Neural progenitor cell (in vitro differentiated cells): ENCODE measurements at regions not wholly inside any gene's neighbourhood (a gene's known extent, or its start where the extent isn't known, plus 50 kb on each side); places are given as distances from the start of the nearest gene placed in this dataset.

Experiments
- DNase-seq: peaks from one replicate; pipeline ENCODE4 v3.0.0-alpha.2; 2016; ENCODE audit warnings: low spot score
- H2AFZ ChIP-seq: fragments of 200-600 bp; sonication (generic); replicated peaks from 2 replicates; pipeline ENCODE4 v1.6.1; 2016; ENCODE audit warnings: antibody characterized with exemption
- H3F3A ChIP-seq: fragments of 200-600 bp; sonication (generic); 2 replicates; pipeline ENCODE4 v1.6.1; 2016; ENCODE audit warnings: antibody characterized with exemption, low read depth
- H3K27ac ChIP-seq: fragments of 200-600 bp; sonication (generic); 2 replicates; pipeline ENCODE4 v1.5.1; 2016; ENCODE audit warnings: mild to moderate bottlenecking
- H3K27me3 ChIP-seq: fragments of 200-600 bp; sonication (generic); 2 replicates; pipeline ENCODE4 v1.6.1; 2016; ENCODE audit warnings: mild to moderate bottlenecking, moderate library complexity
- H3K36me3 ChIP-seq: fragments of 200-600 bp; sonication (generic); 2 replicates; pipeline ENCODE4 v1.5.1; 2016
- H3K4me1 ChIP-seq: fragments of 200-600 bp; sonication (generic); 2 replicates; pipeline ENCODE4 v1.6.1; 2016; ENCODE audit warnings: mixed run types
- H3K4me2 ChIP-seq: fragments of 200-600 bp; sonication (generic); 2 replicates; pipeline ENCODE4 v1.6.1; 2016
- H3K4me3 ChIP-seq: fragments of 200-600 bp; sonication (generic); 2 replicates; pipeline ENCODE4 v1.5.1; 2016
- H3K79me2 ChIP-seq: fragments of 200-600 bp; sonication (generic); 2 replicates; pipeline ENCODE4 v1.6.1; 2016; ENCODE audit warnings: low read depth
- H3K9ac ChIP-seq: fragments of 200-600 bp; sonication (generic); 2 replicates; pipeline ENCODE4 v1.6.1; 2016
- H3K9me3 ChIP-seq: fragments of 200-600 bp; sonication (generic); 2 replicates; pipeline ENCODE4 v1.5.1; 2016; ENCODE audit warnings: low read depth
- H4K20me1 ChIP-seq: fragments of 200-600 bp; sonication (generic); 2 replicates; pipeline ENCODE4 v1.6.1; 2016; ENCODE audit warnings: low read depth
- H3K27ac Mint-ChIP-seq: 3 replicates; pipeline ENCODE4 v1.8.0; 2021; ENCODE audit warnings: mixed read lengths
- H3K27me3 Mint-ChIP-seq: 2 replicates; pipeline ENCODE4 v1.8.0; 2022; ENCODE audit warnings: low read depth, mild to moderate bottlenecking, inconsistent platforms, moderate library complexity, mixed read lengths; ENCODE audit not compliant: insufficient read depth
- H3K36me3 Mint-ChIP-seq: 3 replicates; pipeline ENCODE4 v1.8.0; 2021; ENCODE audit warnings: mixed read lengths
- H3K4me1 Mint-ChIP-seq: 3 replicates; pipeline ENCODE4 v1.8.0; 2021; ENCODE audit warnings: mixed read lengths
- H3K4me3 Mint-ChIP-seq: 3 replicates; pipeline ENCODE4 v1.8.0; 2021; ENCODE audit warnings: mild to moderate bottlenecking, moderate library complexity, mixed read lengths
- H3K9me3 Mint-ChIP-seq: 3 replicates; pipeline ENCODE4 v1.8.0; 2020; ENCODE audit warnings: mixed read lengths
- EZH2 ChIP-seq: fragments of 200-600 bp; sonication (generic); IDR thresholded peaks from 2 replicates; pipeline ENCODE4 v1.6.1; 2017; ENCODE audit warnings: antibody characterized with exemption, mild to moderate bottlenecking, moderate library complexity
- EZH2phosphoT487 ChIP-seq: fragments of 200-600 bp; sonication (generic); IDR thresholded peaks from 2 replicates; pipeline ENCODE4 v1.6.1; 2017; ENCODE audit warnings: antibody characterized with exemption
- TF ChIP-seq, protein P1 (sequence below): fragments of 200-600 bp; sonication (generic); IDR thresholded peaks from 2 replicates; pipeline ENCODE4 v1.5.1; 2017; ENCODE audit warnings: antibody characterized with exemption, mild to moderate bottlenecking

DNA sequence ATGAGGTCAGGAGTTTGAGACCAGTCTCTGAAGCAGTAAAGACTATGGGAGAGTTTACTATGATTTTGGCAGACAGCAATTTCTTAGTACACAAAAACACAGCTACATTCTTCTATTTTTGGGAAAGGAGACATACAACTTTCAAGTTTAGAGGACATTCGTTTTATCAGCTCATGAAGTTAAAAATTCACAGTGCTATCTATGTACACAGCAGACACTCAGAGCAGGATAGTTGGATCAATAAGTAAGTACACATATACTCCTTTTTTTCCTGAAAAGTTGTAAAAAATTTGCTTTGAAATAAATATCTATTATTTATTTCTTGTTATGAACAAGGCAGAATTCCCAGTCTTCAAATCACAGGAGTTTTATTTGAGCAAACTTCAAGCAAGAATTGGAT lies 159.7 kb downstream of the SERPINI1 start:
- peak overlapping the region; percentile 77 for H3K4me2 ChIP-seq
- Mint-ChIP-seq H3K9me3 (peaks cover 10% of the 10 kb centered on the region), H3K36me3 (peaks cover 8% of the 10 kb centered on the region), H3K4me3 (peak overlapping the region; percentile 77), H3K27me3 (peaks cover 2% of the 10 kb centered on the region), H3K4me1 (peaks cover 13% of the 10 kb centered on the region), H3K27ac (peak overlapping the region; percentile 96)
- TF ChIP-seq EZH2phosphoT487 (no peak), EZH2 (no peak)
- TF ChIP-seq, protein P1, sequence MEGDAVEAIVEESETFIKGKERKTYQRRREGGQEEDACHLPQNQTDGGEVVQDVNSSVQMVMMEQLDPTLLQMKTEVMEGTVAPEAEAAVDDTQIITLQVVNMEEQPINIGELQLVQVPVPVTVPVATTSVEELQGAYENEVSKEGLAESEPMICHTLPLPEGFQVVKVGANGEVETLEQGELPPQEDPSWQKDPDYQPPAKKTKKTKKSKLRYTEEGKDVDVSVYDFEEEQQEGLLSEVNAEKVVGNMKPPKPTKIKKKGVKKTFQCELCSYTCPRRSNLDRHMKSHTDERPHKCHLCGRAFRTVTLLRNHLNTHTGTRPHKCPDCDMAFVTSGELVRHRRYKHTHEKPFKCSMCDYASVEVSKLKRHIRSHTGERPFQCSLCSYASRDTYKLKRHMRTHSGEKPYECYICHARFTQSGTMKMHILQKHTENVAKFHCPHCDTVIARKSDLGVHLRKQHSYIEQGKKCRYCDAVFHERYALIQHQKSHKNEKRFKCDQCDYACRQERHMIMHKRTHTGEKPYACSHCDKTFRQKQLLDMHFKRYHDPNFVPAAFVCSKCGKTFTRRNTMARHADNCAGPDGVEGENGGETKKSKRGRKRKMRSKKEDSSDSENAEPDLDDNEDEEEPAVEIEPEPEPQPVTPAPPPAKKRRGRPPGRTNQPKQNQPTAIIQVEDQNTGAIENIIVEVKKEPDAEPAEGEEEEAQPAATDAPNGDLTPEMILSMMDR, result no peak
- H3K9ac ChIP-seq, result no peak overlapping the region
- H3K9me3 ChIP-seq, result no peaks in the 10 kb centered on the region
- H3F3A ChIP-seq, result no peaks in the 10 kb centered on the region
- H3K36me3 ChIP-seq, result no peaks in the 10 kb centered on the region
- no peaks in the 10 kb centered on the region for H3K79me2 ChIP-seq
- H3K27ac ChIP-seq, result no peak overlapping the region
- H3K27me3 ChIP-seq, result no peaks in the 10 kb centered on the region
- H4K20me1 ChIP-seq, result no peaks in the 10 kb centered on the region
- peak overlapping the region; percentile 19 for H3K4me3 ChIP-seq
- no peak for DNase-seq
- H2AFZ ChIP-seq, result no peak overlapping the region
- H3K4me1 ChIP-seq, result peaks cover 14% of the 10 kb centered on the region

DNA sequence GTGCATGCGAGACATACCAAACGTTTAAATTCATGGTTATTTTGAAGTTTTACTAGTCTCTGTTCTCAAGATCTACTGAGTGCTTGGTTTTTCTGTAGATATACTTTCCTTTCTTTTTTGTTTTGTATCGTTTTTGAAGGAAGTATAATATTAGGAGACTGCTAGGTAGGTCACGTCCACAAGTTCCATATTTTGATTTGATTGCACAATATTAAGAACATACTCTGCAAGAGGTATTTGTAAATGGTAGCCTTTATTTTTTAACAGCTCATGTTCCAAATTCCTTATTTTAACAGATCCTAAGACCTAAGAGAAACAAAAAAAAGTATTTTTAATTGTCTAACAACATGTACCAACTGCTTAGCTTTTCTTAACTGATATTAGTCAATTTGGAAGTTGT lies 156.7 kb downstream of the SERPINI1 start:
- peaks cover 14% of the 10 kb centered on the region for H3K4me1 ChIP-seq
- no peaks in the 10 kb centered on the region for H3K27me3 ChIP-seq
- no peak overlapping the region for H3K4me3 Mint-ChIP-seq
- no peak for DNase-seq
- H3K4me3 ChIP-seq, result no peak overlapping the region
- peaks cover under 1% of the 10 kb centered on the region for H3K27me3 Mint-ChIP-seq
- no peak overlapping the region for H3K27ac Mint-ChIP-seq
- H3K4me1 Mint-ChIP-seq, result peaks cover 13% of the 10 kb centered on the region
- H3K4me2 ChIP-seq, result no peak overlapping the region
- H3K27ac ChIP-seq, result no peak overlapping the region
- H3K9ac ChIP-seq, result no peak overlapping the region
- H4K20me1 ChIP-seq, result no peaks in the 10 kb centered on the region
- no peaks in the 10 kb centered on the region for H3K36me3 Mint-ChIP-seq
- H3K36me3 ChIP-seq, result no peaks in the 10 kb centered on the region
- no peaks in the 10 kb centered on the region for H3K9me3 ChIP-seq
- H3K9me3 Mint-ChIP-seq, result peaks cover 1% of the 10 kb centered on the region
- no peaks in the 10 kb centered on the region for H3K79me2 ChIP-seq
- H3F3A ChIP-seq, result no peaks in the 10 kb centered on the region
- TF ChIP-seq, protein P1, result no peak
- TF ChIP-seq EZH2 (no peak), EZH2phosphoT487 (no peak)
- H2AFZ ChIP-seq, result no peak overlapping the region

DNA sequence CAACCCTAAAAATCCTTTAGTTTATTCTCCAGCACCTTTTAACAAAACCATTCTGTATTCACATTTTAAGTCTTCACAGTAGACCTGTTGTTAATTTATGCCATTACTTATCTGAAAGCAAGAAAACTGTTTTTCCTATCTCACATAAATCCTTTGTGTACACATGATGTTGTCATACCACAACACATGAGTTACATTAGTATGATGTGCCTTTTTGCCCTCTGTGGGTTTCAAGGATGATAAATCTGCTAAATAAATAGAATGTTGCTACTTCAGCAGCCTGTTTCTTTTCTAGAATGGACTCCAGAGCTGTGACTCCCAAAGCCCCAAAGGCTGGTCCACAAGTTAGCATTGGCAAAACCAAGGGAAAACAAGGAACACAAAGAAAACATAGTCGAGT lies 151.6 kb downstream of the SERPINI1 start:
- H3K27ac ChIP-seq, result no peak overlapping the region
- Mint-ChIP-seq H3K9me3 (no peaks in the 10 kb centered on the region), H3K4me3 (no peak overlapping the region), H3K4me1 (no peaks in the 10 kb centered on the region), H3K36me3 (no peaks in the 10 kb centered on the region), H3K27me3 (no peaks in the 10 kb centered on the region), H3K27ac (no peak overlapping the region)
- H3F3A ChIP-seq, result no peaks in the 10 kb centered on the region
- no peaks in the 10 kb centered on the region for H3K4me1 ChIP-seq
- no peaks in the 10 kb centered on the region for H4K20me1 ChIP-seq
- no peak for TF ChIP-seq EZH2
- H2AFZ ChIP-seq, result no peak overlapping the region
- no peak for DNase-seq
- no peaks in the 10 kb centered on the region for H3K36me3 ChIP-seq
- H3K4me2 ChIP-seq, result no peak overlapping the region
- H3K27me3 ChIP-seq, result no peaks in the 10 kb centered on the region
- no peaks in the 10 kb centered on the region for H3K79me2 ChIP-seq
- no peak overlapping the region for H3K4me3 ChIP-seq
- no peaks in the 10 kb centered on the region for H3K9me3 ChIP-seq
- no peak overlapping the region for H3K9ac ChIP-seq

DNA sequence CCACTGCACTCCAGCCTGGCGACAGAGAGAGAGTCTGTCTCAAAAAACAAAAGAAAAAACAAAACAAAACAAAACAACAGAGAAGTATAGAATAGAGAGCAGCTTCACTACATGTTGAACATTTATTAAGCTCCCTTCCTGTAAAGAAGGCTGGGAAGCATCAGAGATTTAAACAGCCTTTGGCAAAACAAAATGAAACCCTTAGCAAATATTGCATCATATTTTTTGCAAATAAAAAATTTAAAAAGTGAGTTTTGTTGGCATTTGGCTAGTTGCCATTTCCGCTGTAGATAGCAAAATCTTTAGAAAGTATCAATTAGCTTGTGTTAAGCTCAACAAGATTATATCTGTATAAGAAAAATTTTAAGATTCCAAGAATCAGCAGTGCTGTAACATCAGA lies 151.2 kb downstream of the SERPINI1 start:
- H3K9me3 ChIP-seq, result no peaks in the 10 kb centered on the region
- H3K9ac ChIP-seq, result no peak overlapping the region
- Mint-ChIP-seq H3K36me3 (no peaks in the 10 kb centered on the region), H3K27me3 (no peaks in the 10 kb centered on the region), H3K27ac (no peak overlapping the region), H3K4me3 (no peak overlapping the region), H3K4me1 (peaks cover 4% of the 10 kb centered on the region), H3K9me3 (no peaks in the 10 kb centered on the region)
- no peaks in the 10 kb centered on the region for H4K20me1 ChIP-seq
- no peaks in the 10 kb centered on the region for H3F3A ChIP-seq
- no peaks in the 10 kb centered on the region for H3K4me1 ChIP-seq
- H3K27me3 ChIP-seq, result no peaks in the 10 kb centered on the region
- TF ChIP-seq, protein P1, result no peak
- TF ChIP-seq EZH2phosphoT487 (no peak), EZH2 (no peak)
- no peaks in the 10 kb centered on the region for H3K36me3 ChIP-seq
- no peak overlapping the region for H3K4me3 ChIP-seq
- no peaks in the 10 kb centered on the region for H3K79me2 ChIP-seq
- no peak for DNase-seq
- H3K4me2 ChIP-seq, result no peak overlapping the region
- no peak overlapping the region for H2AFZ ChIP-seq
- no peak overlapping the region for H3K27ac ChIP-seq
